ENCODE measurements at regions not wholly inside any gene's neighbourhood (a gene's known extent, or its start where the extent isn't known, plus 50 kb on each side); places are given as distances from the start of the nearest gene placed in this dataset.
"Not testable (repeated sequence)": the region's sequence is repeated elsewhere in the genome, so short reads cannot be mapped to it uniquely, and the experiment has no call there.

GRCh38 chrX:130467936-130468335 lies 66.1 kb downstream of the RBMX2 start:
- H3K9ac ChIP-seq (ENCODE audit: insufficient read length), result no peak overlapping the region
- no peak overlapping the region for H3K27ac ChIP-seq
- H3K4me3 ChIP-seq, result no peak overlapping the region
- DNase-seq (ENCODE audit: low read depth, low spot score), result no peak
- no peaks in the 10 kb centered on the region for H3K36me3 ChIP-seq (ENCODE audit: insufficient read depth, low read length)
- no peak for TF ChIP-seq POLR2AphosphoS5 (IDR thresholded peaks at IDR 0.05; ENCODE audit: borderline replicate concordance, low read depth, low read length)
- TF ChIP-seq FOXP2 (optimal IDR thresholded peaks at IDR 0.05; ENCODE audit: control extremely low read depth, extremely low read length, insufficient read depth), result no peak
- TF ChIP-seq EZH2 (IDR thresholded peaks at IDR 0.05), result no peak
- no peaks in the 10 kb centered on the region for H3K9me3 ChIP-seq (ENCODE audit: low read depth, low read length)

GRCh38 chrX:130468395-130468923 lies 66.7 kb downstream of the RBMX2 start:
- DNase-seq (ENCODE audit: low read depth, low spot score), result no peak
- Histone ChIP-seq H3K27ac (no peak overlapping the region), H3K9ac (ENCODE audit: insufficient read length) (no peak overlapping the region), H3K36me3 (ENCODE audit: insufficient read depth, low read length) (no peaks in the 10 kb centered on the region), H3K9me3 (ENCODE audit: low read depth, low read length) (no peaks in the 10 kb centered on the region), H3K4me3 (no peak overlapping the region)
- TF ChIP-seq FOXP2 (optimal IDR thresholded peaks at IDR 0.05; ENCODE audit: control extremely low read depth, extremely low read length, insufficient read depth) (no peak), EZH2 (IDR thresholded peaks at IDR 0.05) (no peak), POLR2AphosphoS5 (IDR thresholded peaks at IDR 0.05; ENCODE audit: borderline replicate concordance, low read depth, low read length) (no peak)

- Histone ChIP-seq H3K9ac (ENCODE audit: insufficient read length) (no peak overlapping the region), H3K9me3 (ENCODE audit: low read depth, low read length) (no peaks in the 10 kb centered on the region)
These were observed 81.1 kb downstream of the RBMX2 start for GRCh38 chrX:130482871-130483270.

GRCh38 chrX:130485870-130486269 lies 84.1 kb downstream of the RBMX2 start:
- H3K36me3 ChIP-seq (ENCODE audit: insufficient read depth, low read length), result no peaks in the 10 kb centered on the region
- no peak overlapping the region for H3K27ac ChIP-seq
- no peaks in the 10 kb centered on the region for H3K9me3 ChIP-seq (ENCODE audit: low read depth, low read length)
- DNase-seq (ENCODE audit: low read depth, low spot score), result no peak
- TF ChIP-seq FOXP2 (optimal IDR thresholded peaks at IDR 0.05; ENCODE audit: control extremely low read depth, extremely low read length, insufficient read depth) (no peak), POLR2AphosphoS5 (IDR thresholded peaks at IDR 0.05; ENCODE audit: borderline replicate concordance, low read depth, low read length) (no peak), EZH2 (IDR thresholded peaks at IDR 0.05) (no peak)
- H3K4me3 ChIP-seq, result no peak overlapping the region
- no peak overlapping the region for H3K9ac ChIP-seq (ENCODE audit: insufficient read length)

More at GRCh38 chrX:130482871-130483270, 81.1 kb downstream of the RBMX2 start:
- no peak overlapping the region for H3K4me3 ChIP-seq
- no peaks in the 10 kb centered on the region for H3K36me3 ChIP-seq (ENCODE audit: insufficient read depth, low read length)
- DNase-seq (ENCODE audit: low read depth, low spot score), result no peak
- no peak overlapping the region for H3K27ac ChIP-seq
- TF ChIP-seq EZH2 (IDR thresholded peaks at IDR 0.05) (no peak), POLR2AphosphoS5 (IDR thresholded peaks at IDR 0.05; ENCODE audit: borderline replicate concordance, low read depth, low read length) (no peak), FOXP2 (optimal IDR thresholded peaks at IDR 0.05; ENCODE audit: control extremely low read depth, extremely low read length, insufficient read depth) (no peak)

- DNase-seq (ENCODE audit: low read depth, low spot score); H3K4me3 ChIP-seq; H3K27ac ChIP-seq; H3K9me3 ChIP-seq (ENCODE audit: low read depth, low read length); H3K36me3 ChIP-seq (ENCODE audit: insufficient read depth, low read length); H3K9ac ChIP-seq (ENCODE audit: insufficient read length): not testable (repeated sequence)
These were observed 93.7 kb downstream of the RBMX2 start for GRCh38 chrX:130495502-130495901.

- TF ChIP-seq EZH2 (IDR thresholded peaks at IDR 0.05) (no peak), FOXP2 (optimal IDR thresholded peaks at IDR 0.05; ENCODE audit: control extremely low read depth, extremely low read length, insufficient read depth) (no peak), POLR2AphosphoS5 (IDR thresholded peaks at IDR 0.05; ENCODE audit: borderline replicate concordance, low read depth, low read length) (no peak)
- H3K9me3 ChIP-seq (ENCODE audit: low read depth, low read length), result no peaks in the 10 kb centered on the region
- H3K36me3 ChIP-seq (ENCODE audit: insufficient read depth, low read length), result no peaks in the 10 kb centered on the region
- H3K9ac ChIP-seq (ENCODE audit: insufficient read length), result no peak overlapping the region
- no peak overlapping the region for H3K27ac ChIP-seq
- DNase-seq (ENCODE audit: low read depth, low spot score), result no peak
- H3K4me3 ChIP-seq, result no peak overlapping the region
These were observed 95.7 kb downstream of the RBMX2 start for GRCh38 chrX:130497531-130497930.

GRCh38 chrX:130498653-130499274 lies 97.0 kb downstream of the RBMX2 start:
- Histone ChIP-seq H3K36me3 (ENCODE audit: insufficient read depth, low read length) (no peaks in the 10 kb centered on the region), H3K9ac (ENCODE audit: insufficient read length) (no peak overlapping the region), H3K27ac (no peak overlapping the region), H3K9me3 (ENCODE audit: low read depth, low read length) (no peaks in the 10 kb centered on the region), H3K4me3 (no peak overlapping the region)
- DNase-seq (ENCODE audit: low read depth, low spot score), result no peak
- TF ChIP-seq FOXP2 (optimal IDR thresholded peaks at IDR 0.05; ENCODE audit: control extremely low read depth, extremely low read length, insufficient read depth) (no peak), POLR2AphosphoS5 (IDR thresholded peaks at IDR 0.05; ENCODE audit: borderline replicate concordance, low read depth, low read length) (no peak), EZH2 (IDR thresholded peaks at IDR 0.05) (no peak)

GRCh38 chrX:130502016-130502570 lies 100.3 kb downstream of the RBMX2 start:
- DNase-seq (ENCODE audit: low read depth, low spot score), result no peak
- TF ChIP-seq POLR2AphosphoS5 (IDR thresholded peaks at IDR 0.05; ENCODE audit: borderline replicate concordance, low read depth, low read length) (no peak), FOXP2 (optimal IDR thresholded peaks at IDR 0.05; ENCODE audit: control extremely low read depth, extremely low read length, insufficient read depth) (no peak), EZH2 (IDR thresholded peaks at IDR 0.05) (no peak)
- H3K27ac ChIP-seq, result no peak overlapping the region
- H3K9ac ChIP-seq (ENCODE audit: insufficient read length), result no peak overlapping the region
- no peak overlapping the region for H3K4me3 ChIP-seq
- no peaks in the 10 kb centered on the region for H3K9me3 ChIP-seq (ENCODE audit: low read depth, low read length)
- no peaks in the 10 kb centered on the region for H3K36me3 ChIP-seq (ENCODE audit: insufficient read depth, low read length)

GRCh38 chrX:130504019-130504418 lies 102.2 kb downstream of the RBMX2 start:
- no peak overlapping the region for H3K27ac ChIP-seq
- H3K4me3 ChIP-seq, result no peak overlapping the region
- no peak overlapping the region for H3K9ac ChIP-seq (ENCODE audit: insufficient read length)
- no peak for DNase-seq (ENCODE audit: low read depth, low spot score)
- TF ChIP-seq EZH2 (IDR thresholded peaks at IDR 0.05), result no peak
- no peak for TF ChIP-seq FOXP2 (optimal IDR thresholded peaks at IDR 0.05; ENCODE audit: control extremely low read depth, extremely low read length, insufficient read depth)
- no peak for TF ChIP-seq POLR2AphosphoS5 (IDR thresholded peaks at IDR 0.05; ENCODE audit: borderline replicate concordance, low read depth, low read length)
- no peaks in the 10 kb centered on the region for H3K36me3 ChIP-seq (ENCODE audit: insufficient read depth, low read length)
- H3K9me3 ChIP-seq (ENCODE audit: low read depth, low read length), result no peaks in the 10 kb centered on the region
